ENCODE measurements at regions not wholly inside any gene's neighbourhood (a gene's known extent, or its start where the extent isn't known, plus 50 kb on each side); places are given as distances from the start of the nearest gene placed in this dataset.

- ATAC-seq (no peak), DNase-seq (ENCODE audit: low spot score) (no peak)
- intact Hi-C loops (cut with DNase I) = no loop called here
Observed at GRCh38 chr4:126956184-126956897, 676.4 kb upstream of the INTU start.

DNA sequence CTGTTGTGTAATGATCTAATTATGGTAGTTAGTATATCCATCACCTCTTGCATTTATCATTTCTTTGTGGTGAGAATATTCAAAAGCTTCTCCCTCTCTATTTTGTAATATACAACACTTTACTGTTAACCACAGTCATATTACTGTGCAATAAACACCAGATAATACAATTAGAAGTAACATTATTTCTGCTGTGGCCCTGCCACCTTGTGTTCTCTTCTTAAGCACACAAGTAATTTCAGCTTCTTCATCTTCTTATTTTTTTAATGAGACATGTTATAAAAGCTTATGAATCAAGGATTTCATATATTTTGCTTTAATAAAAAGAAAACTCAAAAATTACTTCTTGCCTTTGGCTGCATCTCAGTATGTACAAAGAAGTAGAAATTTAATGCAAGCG is 675.2 kb upstream of the INTU start:
- ATAC-seq = no peak
- DNase-seq (ENCODE audit: low spot score) = no peak
- intact Hi-C loops (cut with DNase I) = no loop called here

GRCh38 chr4:126957987-126958386 is 674.8 kb upstream of the INTU start:
- DNase-seq (ENCODE audit: low spot score) (no peak), ATAC-seq (no peak)
- intact Hi-C loops (cut with DNase I) = no loop called here

DNA sequence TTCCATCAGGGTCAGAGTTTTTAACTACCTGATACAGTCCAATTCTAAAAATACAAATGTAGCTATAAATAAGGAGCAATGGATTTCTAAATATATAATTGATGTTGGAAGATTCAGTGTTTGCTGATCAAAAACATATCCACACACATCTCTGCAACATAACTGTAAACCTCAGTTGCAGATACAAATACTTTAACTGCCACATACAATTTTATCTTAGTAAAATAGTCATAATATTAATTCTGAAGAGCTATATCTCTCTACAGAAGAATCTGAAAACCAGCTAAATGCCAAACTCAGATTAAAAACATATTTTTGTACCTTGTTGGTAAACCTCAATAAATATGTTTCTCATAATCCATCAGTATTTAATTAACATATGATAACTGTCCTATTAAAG is 674.3 kb upstream of the INTU start:
- ATAC-seq (no peak), DNase-seq (ENCODE audit: low spot score) (no peak)
- intact Hi-C loops (cut with DNase I) = no loop called here

DNA sequence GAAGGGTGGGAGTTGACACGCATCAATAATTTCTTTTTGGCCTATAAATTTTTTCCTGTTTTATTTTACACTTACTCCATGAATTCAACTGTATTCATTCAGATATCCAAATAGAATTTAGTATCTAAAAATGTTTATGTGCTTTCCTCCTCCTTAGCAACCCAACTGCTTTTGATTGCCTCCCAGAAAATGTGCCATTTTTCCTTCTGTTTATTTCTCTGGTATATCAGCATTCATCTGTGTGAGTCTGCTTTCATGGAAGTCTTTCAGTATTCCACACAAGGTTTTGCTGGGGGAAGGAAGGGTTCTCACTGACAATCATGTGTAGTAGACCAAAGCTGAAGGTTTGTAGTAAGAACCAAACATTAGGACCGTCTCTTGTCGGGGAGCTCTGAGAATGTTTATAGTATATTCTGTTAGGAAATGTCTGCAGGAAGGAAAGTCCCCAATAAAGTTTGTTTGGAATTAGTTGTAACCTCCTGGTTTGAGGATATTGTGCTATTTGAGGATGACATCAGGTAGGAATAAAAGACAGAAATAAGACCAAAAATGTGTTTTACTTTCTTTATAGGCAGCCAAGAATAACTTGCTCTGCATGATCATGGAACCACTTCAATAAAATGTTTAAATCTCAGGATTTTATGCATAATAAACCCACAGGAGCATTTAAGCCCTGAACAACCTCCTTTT is 673.6 kb upstream of the INTU start:
- ATAC-seq (no peak), DNase-seq (ENCODE audit: low spot score) (no peak)

GRCh38 chr4:126960760-126961159 is 672.0 kb upstream of the INTU start:
- intact Hi-C loops (cut with DNase I) = no loop called here
- DNase-seq (ENCODE audit: low spot score) = no peak

More for the DNA sequence above, 673.6 kb upstream of the INTU start:
- intact Hi-C loops (cut with DNase I) = no loop called here

DNA sequence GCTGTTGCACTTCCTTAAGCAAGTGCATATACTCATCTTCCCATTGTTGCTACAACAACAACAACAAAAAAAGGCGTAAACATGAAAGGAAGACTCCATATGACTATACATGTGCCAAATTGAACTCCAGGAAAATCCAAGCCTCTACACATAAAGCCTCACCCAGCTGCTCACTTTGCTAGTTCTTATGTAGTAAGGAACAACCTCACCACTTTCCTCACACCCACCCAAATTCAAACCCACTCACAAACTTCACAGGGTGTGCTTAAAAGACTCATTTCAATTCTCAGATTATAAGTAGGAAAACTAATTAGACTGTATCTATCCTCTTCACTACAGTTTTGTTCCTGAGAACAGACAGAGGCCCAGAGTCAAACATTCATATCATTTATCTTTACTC is 671.1 kb upstream of the INTU start:
- intact Hi-C loops (cut with DNase I) = no loop called here
- ATAC-seq = no peak
- DNase-seq (ENCODE audit: low spot score) = no peak

More at GRCh38 chr4:126960760-126961159, 672.0 kb upstream of the INTU start:
- ATAC-seq = no peak

GRCh38 chr4:126965877-126966276 is 666.9 kb upstream of the INTU start:
- ATAC-seq = no peak
- DNase-seq (ENCODE audit: low spot score) = no peak
- intact Hi-C loops (cut with DNase I) = no loop called here

DNA sequence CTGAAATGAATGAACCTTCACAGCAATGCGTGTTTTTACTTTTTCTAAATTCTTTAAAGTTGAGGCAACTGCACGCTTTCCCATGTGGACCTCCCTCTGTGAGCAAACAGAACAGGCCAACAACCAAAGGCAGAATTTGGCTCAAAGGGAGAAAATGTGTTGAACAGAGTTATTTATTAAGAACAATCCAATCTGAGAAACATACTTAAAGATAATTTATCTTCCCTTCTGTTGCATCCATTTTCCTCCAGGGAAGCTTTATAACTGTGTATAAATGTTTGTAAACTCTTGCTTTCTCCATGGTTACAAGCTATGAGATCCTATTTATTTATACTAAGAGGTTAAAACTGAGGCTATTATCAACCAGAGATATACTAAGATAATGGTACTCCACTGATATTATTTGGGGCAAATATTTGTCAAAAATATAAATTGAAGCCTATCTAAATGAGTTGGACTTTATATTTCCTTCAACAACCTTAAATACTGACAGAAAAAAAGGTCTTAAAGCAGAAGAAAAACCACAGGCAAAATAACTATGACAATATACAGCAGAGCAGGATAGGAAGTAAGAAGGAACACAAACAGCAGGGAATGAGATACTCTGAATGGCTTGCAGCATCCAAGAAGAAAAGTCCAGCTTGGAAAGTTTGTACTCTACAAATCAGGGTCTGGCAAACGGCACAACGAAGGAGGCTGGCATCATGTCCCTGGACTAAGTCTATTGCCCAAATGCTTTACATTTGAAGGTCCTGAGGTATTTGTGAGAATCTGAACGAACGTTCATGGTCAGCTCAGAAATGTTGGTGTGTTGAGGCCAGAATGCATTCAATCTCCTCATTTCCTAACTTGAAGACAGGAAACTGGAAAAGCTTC is 663.2 kb upstream of the INTU start:
- ATAC-seq (no peak), DNase-seq (ENCODE audit: low spot score) (no peak)
- intact Hi-C loops (cut with DNase I) = no loop called here

DNA sequence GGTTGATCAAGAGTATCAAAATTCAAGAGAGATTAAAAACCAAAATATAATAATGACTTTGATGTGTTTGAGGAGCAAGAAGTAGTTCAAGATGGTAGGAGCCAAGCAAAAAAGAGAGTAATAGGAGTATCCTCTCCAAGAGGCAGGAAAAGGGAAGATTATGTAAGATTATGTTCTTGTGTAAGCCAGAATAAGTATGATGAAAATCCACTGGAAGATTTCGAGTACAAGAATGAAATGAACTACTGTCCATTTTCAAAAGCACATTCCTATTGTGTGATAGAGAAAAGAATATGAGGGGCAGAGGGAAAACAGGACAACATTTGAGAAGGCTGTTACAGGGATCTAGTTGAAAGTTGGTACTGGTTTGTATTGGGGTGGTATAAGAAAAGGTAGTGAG is 659.6 kb upstream of the INTU start:
- DNase-seq (ENCODE audit: low spot score) = no peak
- intact Hi-C loops (cut with DNase I) = no loop called here
- no peak for ATAC-seq

DNA sequence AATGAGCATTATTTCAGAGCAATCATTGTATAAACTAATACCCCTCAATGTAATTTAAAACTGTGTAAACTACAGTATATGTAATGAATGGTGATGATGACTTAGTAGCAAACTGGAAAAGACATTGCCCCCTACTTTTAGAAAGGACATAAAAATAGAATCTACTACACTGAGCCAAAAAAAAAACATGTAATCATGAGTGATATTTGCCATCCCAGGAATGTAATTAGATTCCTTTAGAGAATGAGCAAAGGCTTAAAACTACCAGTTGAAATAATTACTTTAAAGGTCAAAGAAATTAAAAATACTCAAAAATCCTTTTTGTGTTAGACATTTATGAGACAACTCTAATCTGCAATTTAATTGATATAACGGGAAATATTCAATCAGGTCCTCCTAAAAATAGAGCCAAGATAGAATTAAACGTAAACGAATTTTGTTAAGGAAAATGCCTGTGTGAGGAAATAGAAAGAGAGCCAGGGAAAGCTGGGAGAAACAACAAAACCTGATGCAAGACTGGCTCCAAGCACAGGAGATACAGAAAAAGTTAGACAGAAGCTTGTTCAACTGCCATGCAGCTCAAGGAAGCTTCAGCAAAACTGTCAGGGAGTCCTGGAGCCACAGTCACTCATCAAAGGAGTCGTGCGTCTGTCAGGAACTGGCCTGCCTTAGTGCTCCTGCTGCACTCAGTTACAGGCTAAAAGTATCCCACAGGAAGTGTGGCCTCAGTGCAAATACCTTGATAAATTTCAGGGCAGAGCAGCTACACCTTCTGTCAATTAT is 655.7 kb upstream of the INTU start:
- ATAC-seq (no peak), DNase-seq (ENCODE audit: low spot score) (no peak)
- intact Hi-C loops (cut with DNase I) = no loop called here

DNA sequence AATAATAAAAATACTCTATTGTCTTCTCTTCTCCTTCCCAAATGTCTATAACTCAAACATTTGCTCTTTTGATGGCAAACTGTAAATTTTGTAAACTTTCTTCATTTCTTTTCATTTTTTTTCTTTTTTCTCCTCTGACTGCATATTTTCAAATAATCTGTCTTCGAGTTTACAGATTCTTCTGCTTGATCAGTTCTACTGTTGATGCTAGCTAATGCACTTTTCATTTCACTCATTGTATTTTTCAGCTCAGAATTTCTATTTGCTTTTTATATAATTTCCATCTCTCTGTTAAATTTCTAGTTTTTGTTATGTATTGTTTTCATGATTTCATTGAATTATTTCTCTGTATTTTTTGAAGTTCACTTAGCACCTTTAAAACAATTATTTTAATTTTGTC is 646.8 kb upstream of the INTU start:
- DNase-seq (ENCODE audit: low spot score) (no peak), ATAC-seq (no peak)
- intact Hi-C loops (cut with DNase I) = no loop called here

DNA sequence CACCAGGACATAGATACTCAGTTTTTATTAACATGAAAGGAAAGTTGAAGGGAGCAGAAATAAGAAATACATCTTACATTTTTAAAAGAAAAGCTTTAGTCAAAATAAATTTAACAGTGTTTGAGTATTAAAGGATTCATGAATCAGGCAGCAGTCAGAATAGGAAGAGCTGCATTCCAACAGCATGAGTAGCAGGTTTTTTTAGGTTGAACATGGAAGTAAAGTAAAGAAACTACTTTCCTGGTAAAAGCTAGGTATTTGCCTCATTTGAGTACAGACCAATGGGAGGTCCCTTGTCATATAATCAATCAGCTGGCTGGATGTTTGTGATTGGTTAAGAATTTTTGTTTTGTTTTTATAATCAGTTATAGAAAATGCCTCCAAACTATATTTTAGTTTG is 645.9 kb upstream of the INTU start:
- intact Hi-C loops (cut with DNase I) = no loop called here
- ATAC-seq = no peak

GRCh38 chr4:126991965-126992364 is 640.8 kb upstream of the INTU start:
- intact Hi-C loops (cut with DNase I) = no loop called here
- no peak for DNase-seq (ENCODE audit: low spot score)

More for the DNA sequence above, 645.9 kb upstream of the INTU start:
- no peak for DNase-seq (ENCODE audit: low spot score)

GRCh38 chr4:126992910-126993309 is 639.8 kb upstream of the INTU start:
- intact Hi-C loops (cut with DNase I) = no loop called here
- no peak for ATAC-seq
- no peak for DNase-seq (ENCODE audit: low spot score)

More at GRCh38 chr4:126991965-126992364, 640.8 kb upstream of the INTU start:
- ATAC-seq = no peak

- ATAC-seq (no peak), DNase-seq (ENCODE audit: low spot score) (no peak)
- intact Hi-C loops (cut with DNase I) = no loop called here
Observed at GRCh38 chr4:126993351-126993750, 639.4 kb upstream of the INTU start.

GRCh38 chr4:126995235-126995634 is 637.5 kb upstream of the INTU start:
- ATAC-seq = no peak
- intact Hi-C loops (cut with DNase I) = no loop called here

DNA sequence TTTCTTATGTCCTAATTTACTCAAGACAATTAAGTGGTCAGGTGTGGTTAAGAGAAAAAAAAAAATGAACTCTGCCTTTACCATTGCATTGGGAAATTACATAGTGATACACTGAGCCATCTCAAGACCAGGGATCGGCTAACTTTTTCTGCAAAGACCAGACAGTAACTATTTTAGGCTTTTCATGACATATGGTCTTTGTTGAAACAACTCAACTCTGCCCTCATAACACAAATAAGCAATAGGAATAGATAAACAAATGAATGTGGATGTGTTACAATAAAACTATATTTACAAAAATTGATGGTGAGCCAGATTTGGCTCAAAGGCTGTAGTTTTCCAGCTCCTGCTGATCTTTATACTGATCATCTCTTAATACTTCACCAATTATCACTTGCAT is 632.6 kb upstream of the INTU start:
- DNase-seq (ENCODE audit: low spot score) (no peak), ATAC-seq (no peak)
- intact Hi-C loops (cut with DNase I) = no loop called here

More at GRCh38 chr4:126995235-126995634, 637.5 kb upstream of the INTU start:
- DNase-seq (ENCODE audit: low spot score) = no peak

DNA sequence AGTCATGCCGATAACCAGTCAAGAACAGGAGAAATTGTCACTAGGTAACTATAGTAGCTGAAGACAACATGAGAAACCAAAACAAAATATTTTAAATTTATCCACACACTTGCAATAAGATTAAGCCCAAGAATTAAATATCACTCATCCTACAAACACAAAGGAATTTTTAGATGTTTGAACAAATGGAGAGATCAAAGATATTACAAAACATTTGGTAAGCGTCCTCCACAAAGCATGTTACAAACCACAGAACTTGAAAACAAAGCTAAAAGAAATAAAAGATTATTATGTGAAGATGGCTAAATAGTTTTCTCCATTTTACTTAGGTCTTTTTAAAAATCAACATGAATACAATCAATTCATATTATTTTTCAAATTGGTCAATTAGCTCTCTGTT is 631.9 kb upstream of the INTU start:
- intact Hi-C loops (cut with DNase I) = no loop called here
- no peak for ATAC-seq
- no peak for DNase-seq (ENCODE audit: low spot score)

All from sciatic nerve (tissue), 2 donors.